Aorta (tissue), 5 donors: ENCODE measurements at regions not wholly inside any gene's neighbourhood (a gene's known extent, or its start where the extent isn't known, plus 50 kb on each side); places are given as distances from the start of the nearest gene placed in this dataset.
A peak's percentile ranks its signal among the peaks of the same experiment; 100 is the strongest.
"Not testable (repeated sequence)": the region's sequence is repeated elsewhere in the genome, so short reads cannot be mapped to it uniquely, and the experiment has no call there.

ENCODE experiments used
- ATAC-seq: fragments of 200-7000 bp; cut with Tn5 transposase; one replicate; pipeline ENCODE4 v1.9.1; 2022; ENCODE audit warnings: moderate library complexity; ENCODE audit not compliant: low FRiP score
- DNase-seq, 2 donors: peaks; one replicate each; pipeline ENCODE4 v3.0.0-alpha.2; 2020
- H3K27ac ChIP-seq, 2 donors: one replicate each; pipeline ENCODE4 v1.5.1; 2013; ENCODE audit warnings: low read length in 2 of 2, mild to moderate bottlenecking in 2 of 2, moderate library complexity in 2 of 2, control low read depth in 1 of 2, inconsistent platforms in 1 of 2, low read depth in 1 of 2
- H3K27me3 ChIP-seq, 2 donors: one replicate each; pipeline ENCODE4 v1.6.1; 2013; ENCODE audit warnings: control low read depth in 1 of 2, low read length in 1 of 2, mild to moderate bottlenecking in 1 of 2, moderate library complexity in 1 of 2; ENCODE audit not compliant: insufficient read depth in 2 of 2, control insufficient read depth in 1 of 2
- H3K36me3 ChIP-seq, 2 donors: one replicate each; pipeline ENCODE4 v1.6.1; 2013; ENCODE audit warnings: control low read depth in 1 of 2, low read length in 1 of 2, mild to moderate bottlenecking in 1 of 2; ENCODE audit not compliant: insufficient read depth in 2 of 2, control insufficient read depth in 1 of 2
- H3K4me1 ChIP-seq, 2 donors: one replicate each; pipeline ENCODE4 v1.6.1; 2013; ENCODE audit warnings: low read length in 2 of 2, control low read depth in 1 of 2, mild to moderate bottlenecking in 1 of 2, moderate library complexity in 1 of 2; ENCODE audit not compliant: insufficient read depth in 2 of 2, control insufficient read depth in 1 of 2
- H3K4me3 ChIP-seq, 2 donors: one replicate each; pipeline ENCODE4 v1.5.1; 2013; ENCODE audit warnings: low read length in 2 of 2, control low read depth in 1 of 2, mild to moderate bottlenecking in 1 of 2
- H3K9me3 ChIP-seq: one replicate; pipeline ENCODE4 v1.6.1; 2013; ENCODE audit warnings: mild to moderate bottlenecking, low read length; ENCODE audit not compliant: control insufficient read depth
- WGBS, 2 donors: extraction: QIAGEN DNeasy Blood & Tissue Kit; methylation state at CpG; one replicate each; pipeline ENCODE4 v1.1.7; 2013; 5-methylcytosine and 5-hydroxymethylcytosine counted together
- intact Hi-C, 2 donors: fragments of 100-400 bp; cut with DNase I; formaldehyde crosslinking; loops; one replicate each; pipeline versions ENCODE4 v1.14.2 to v1.15.0; 2022
- donor health status: healthy with polysubstance abuse.
- donor health status: Bipolar disorder and iron deficiency.
- donor health status: DM: no; HTN: no; CAD: no.
- donor health status: DM: no; HTN: no; CAD: no.
- donor health status: DM: yes; HTN: yes; CAD: no.

GRCh38 chr6:155543166-155543847 lies 87.7 kb upstream of the NOX3 start:
- no peaks in the 10 kb centered on the region for H3K36me3 ChIP-seq
- ATAC-seq (no peak), DNase-seq (no peak)
- no peaks in the 10 kb centered on the region for H3K4me1 ChIP-seq
- H3K27ac ChIP-seq = no peak overlapping the region
- no peaks in the 10 kb centered on the region for H3K27me3 ChIP-seq
- H3K9me3 ChIP-seq = no peaks in the 10 kb centered on the region
- 31 to 42% methylated on average over 6 of the region's 6 CpGs for WGBS, 2 donors
- intact Hi-C loops = no loop called here
- H3K4me3 ChIP-seq = no peak overlapping the region

- Histone ChIP-seq H3K36me3 (no peaks in the 10 kb centered on the region), H3K27me3 (no peaks in the 10 kb centered on the region), H3K27ac (no peak overlapping the region), H3K4me3 (no peak overlapping the region), H3K9me3 (no peaks in the 10 kb centered on the region), H3K4me1 (no peaks in the 10 kb centered on the region)
- WGBS, 2 donors = 88 to 93% methylated on average over 4 of the region's 4 CpGs
- intact Hi-C loops = no loop called here
- no peak for ATAC-seq
- DNase-seq = no peak
These were observed 86.4 kb upstream of the NOX3 start for GRCh38 chr6:155542036-155542435.

- H3K9me3 ChIP-seq = no peaks in the 10 kb centered on the region
These were observed 83.2 kb upstream of the NOX3 start for GRCh38 chr6:155538708-155539390.

GRCh38 chr6:155534678-155535077 lies 79.0 kb upstream of the NOX3 start:
- Histone ChIP-seq H3K4me1 (no peaks in the 10 kb centered on the region), H3K9me3 (no peaks in the 10 kb centered on the region), H3K27me3 (no peaks in the 10 kb centered on the region), H3K4me3 (no peak overlapping the region), H3K36me3 (no peaks in the 10 kb centered on the region), H3K27ac (no peak overlapping the region)
- no peak for DNase-seq
- intact Hi-C loops = no loop called here
- ATAC-seq = no peak
- 94 to 97% methylated on average over 2 of the region's 2 CpGs for WGBS, 2 donors

More at GRCh38 chr6:155538708-155539390, 83.2 kb upstream of the NOX3 start:
- H3K27me3 ChIP-seq = no peaks in the 10 kb centered on the region
- intact Hi-C loops = no loop called here
- ATAC-seq = no peak
- 80 to 83% methylated on average over 3 of the region's 3 CpGs for WGBS, 2 donors
- no peaks in the 10 kb centered on the region for H3K4me1 ChIP-seq
- DNase-seq = no peak
- no peak overlapping the region for H3K27ac ChIP-seq
- H3K4me3 ChIP-seq = no peak overlapping the region
- H3K36me3 ChIP-seq = no peaks in the 10 kb centered on the region

- no peaks in the 10 kb centered on the region for H3K9me3 ChIP-seq
- no peak overlapping the region for H3K27ac ChIP-seq
- 27% methylated on average over 4 of the region's 4 CpGs for WGBS, 2 donors
- no peak overlapping the region for H3K4me3 ChIP-seq
- intact Hi-C loops = loop anchor here (2.0 kb wide), 1 partner anchor 204 kb away; no protein-coding TSS in a partner anchor
- ATAC-seq = peak; percentile 81
- no peaks in the 10 kb centered on the region for H3K36me3 ChIP-seq
- no peaks in the 10 kb centered on the region for H3K27me3 ChIP-seq
- no peaks in the 10 kb centered on the region for H3K4me1 ChIP-seq
- no peak for DNase-seq
These were observed 74.7 kb upstream of the NOX3 start for GRCh38 chr6:155530219-155530834.

GRCh38 chr6:155529814-155530213 lies 74.2 kb upstream of the NOX3 start:
- not testable (repeated sequence) for ATAC-seq, H3K9me3 ChIP-seq, H3K36me3 ChIP-seq, H3K4me3 ChIP-seq, H3K4me1 ChIP-seq, H3K27me3 ChIP-seq, DNase-seq
- H3K27ac ChIP-seq = peak overlapping the region in 1 of 2 donors; percentile 4
- WGBS, 2 donors = 94 to 95% methylated on average over 7 of the region's 7 CpGs
- intact Hi-C loops = loop anchor here (1.0 to 2.0 kb wide), 2 partner anchors 37 to 203 kb away; no protein-coding TSS in a partner anchor

GRCh38 chr6:155528982-155529453 lies 73.4 kb upstream of the NOX3 start:
- Histone ChIP-seq H3K4me1 (no peaks in the 10 kb centered on the region), H3K27ac (no peak overlapping the region), H3K27me3 (no peaks in the 10 kb centered on the region), H3K36me3 (no peaks in the 10 kb centered on the region), H3K9me3 (no peaks in the 10 kb centered on the region), H3K4me3 (no peak overlapping the region)
- DNase-seq (no peak), ATAC-seq (peak; percentile 89)
- intact Hi-C loops = loop anchor here in 1 of 2 donors (1.0 kb wide), 1 partner anchor 36 kb away; no protein-coding TSS in a partner anchor
- 17 to 31% methylated on average over 2 of the region's 2 CpGs for WGBS, 2 donors

- 59 to 61% methylated on average over 1 of the region's 1 CpG for WGBS, 2 donors
- ATAC-seq = no peak
- Histone ChIP-seq H3K4me1 (no peaks in the 10 kb centered on the region), H3K4me3 (no peak overlapping the region), H3K27me3 (no peaks in the 10 kb centered on the region), H3K36me3 (no peaks in the 10 kb centered on the region), H3K9me3 (no peaks in the 10 kb centered on the region), H3K27ac (peak overlapping the region in 1 of 2 donors; percentile 49)
- DNase-seq = no peak
- intact Hi-C loops = no loop called here
These were observed 72.7 kb upstream of the NOX3 start for GRCh38 chr6:155528335-155528734.
